Effector memory CD8-positive, alpha-beta T cell (primary cell): ENCODE measurements at regions not wholly inside any gene's neighbourhood (a gene's known extent, or its start where the extent isn't known, plus 50 kb on each side); places are given as distances from the start of the nearest gene placed in this dataset.

Experiments used
- ATAC-seq: fragments of 150-1000 bp; cut with Tn5 transposase; replicated peaks from 2 replicates; pipeline ENCODE4 v1.10.0; 2021; ENCODE audit warnings: mild to moderate bottlenecking, moderate library complexity
- DNase-seq, 3 experiments: peaks; one replicate each; pipeline ENCODE4 v3.0.0; 2021
- H3K27ac Mint-ChIP-seq, 2 donors: one replicate each; pipeline ENCODE4 v1.8.0; 2022; ENCODE audit warnings: mild to moderate bottlenecking in 2 of 2, mixed read lengths in 2 of 2, moderate library complexity in 2 of 2
- H3K27me3 Mint-ChIP-seq, 2 donors: one replicate each; pipeline ENCODE4 v1.8.0; 2022; ENCODE audit warnings: mixed read lengths in 2 of 2
- H3K36me3 Mint-ChIP-seq: one replicate; pipeline ENCODE4 v1.8.0; 2022; ENCODE audit warnings: mild to moderate bottlenecking, moderate library complexity, mixed read lengths; ENCODE audit not compliant: insufficient read depth
- H3K4me1 Mint-ChIP-seq, 2 donors: one replicate each; pipeline ENCODE4 v1.8.0; 2022; ENCODE audit warnings: low read depth in 2 of 2, mixed read lengths in 2 of 2
- H3K4me3 Mint-ChIP-seq, 2 donors: one replicate each; pipeline ENCODE4 v1.8.0; 2022; ENCODE audit warnings: mild to moderate bottlenecking in 2 of 2, mixed read lengths in 2 of 2, moderate library complexity in 2 of 2
- H3K9me3 Mint-ChIP-seq, 2 donors: one replicate each; pipeline ENCODE4 v1.8.0; 2022; ENCODE audit warnings: mixed read lengths in 2 of 2

DNA sequence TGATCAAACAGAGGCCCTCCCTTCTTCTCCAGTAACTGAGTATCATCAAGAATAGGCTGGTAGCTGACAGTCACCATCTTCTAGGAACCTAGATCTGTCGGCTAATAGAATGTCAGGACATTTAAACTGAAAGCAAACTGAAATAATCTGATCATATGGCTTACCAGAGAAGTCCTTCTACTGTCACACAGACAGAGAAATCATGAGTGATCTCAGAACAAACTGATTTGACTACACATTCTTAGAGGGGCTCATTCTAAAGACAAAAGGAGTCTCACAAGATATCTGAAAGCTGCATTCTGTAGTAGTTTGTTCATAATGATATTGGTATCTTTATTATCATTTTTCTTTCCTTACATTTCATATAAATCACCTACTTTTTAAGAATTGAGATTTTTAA, 130.9 kb upstream of the ADCY1 start:
- Mint-ChIP-seq H3K27me3 (peaks cover 29 to 33% of the 10 kb centered on the region in 2 donors), H3K4me3 (no peak overlapping the region), H3K4me1 (no peaks in the 10 kb centered on the region), H3K9me3 (no peaks in the 10 kb centered on the region), H3K27ac (no peak overlapping the region), H3K36me3 (no peaks in the 10 kb centered on the region)
- DNase-seq: no peak
- no peak for ATAC-seq

DNA sequence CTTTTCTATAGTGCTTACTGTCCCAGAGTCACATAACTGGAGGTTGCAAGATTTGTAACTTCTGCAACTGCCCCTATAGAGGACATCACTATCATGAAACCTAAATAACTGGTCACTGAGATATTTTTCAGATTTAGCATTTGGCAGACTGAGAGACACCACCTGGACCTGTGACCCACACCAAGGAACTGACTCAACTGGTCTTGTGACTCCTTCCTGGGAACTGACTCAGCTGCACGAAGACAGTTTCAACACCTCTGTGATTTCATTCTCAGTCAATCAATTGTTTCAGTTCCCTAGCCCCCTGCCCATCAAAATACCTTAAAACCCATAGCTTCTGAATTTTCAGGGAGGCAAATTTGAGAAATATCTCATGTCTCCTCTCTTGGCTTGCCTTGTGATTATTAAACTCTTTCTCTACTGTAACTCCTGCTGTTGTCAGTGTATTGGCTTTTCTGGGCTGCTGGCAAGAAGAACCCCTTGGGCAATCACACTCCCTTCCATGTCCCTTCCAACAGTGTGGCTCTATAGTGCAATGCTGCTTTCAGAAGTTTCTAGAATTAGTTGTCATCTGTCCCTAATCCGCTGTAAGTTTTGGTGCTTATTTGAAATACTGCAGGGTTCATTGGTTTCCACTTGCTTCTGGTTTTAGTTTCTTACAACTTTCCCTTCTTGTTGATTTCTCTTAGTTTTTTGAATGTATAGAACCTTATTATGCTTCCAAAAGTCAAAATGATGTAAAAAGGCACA, 127.8 kb upstream of the ADCY1 start:
- no peaks in the 10 kb centered on the region for H3K36me3 Mint-ChIP-seq
- H3K9me3 Mint-ChIP-seq: no peaks in the 10 kb centered on the region
- H3K4me1 Mint-ChIP-seq: no peaks in the 10 kb centered on the region
- H3K27ac Mint-ChIP-seq: no peak overlapping the region
- no peak for DNase-seq
- H3K27me3 Mint-ChIP-seq: peaks cover 9 to 18% of the 10 kb centered on the region in 2 donors
- no peak for ATAC-seq
- no peak overlapping the region for H3K4me3 Mint-ChIP-seq

DNA sequence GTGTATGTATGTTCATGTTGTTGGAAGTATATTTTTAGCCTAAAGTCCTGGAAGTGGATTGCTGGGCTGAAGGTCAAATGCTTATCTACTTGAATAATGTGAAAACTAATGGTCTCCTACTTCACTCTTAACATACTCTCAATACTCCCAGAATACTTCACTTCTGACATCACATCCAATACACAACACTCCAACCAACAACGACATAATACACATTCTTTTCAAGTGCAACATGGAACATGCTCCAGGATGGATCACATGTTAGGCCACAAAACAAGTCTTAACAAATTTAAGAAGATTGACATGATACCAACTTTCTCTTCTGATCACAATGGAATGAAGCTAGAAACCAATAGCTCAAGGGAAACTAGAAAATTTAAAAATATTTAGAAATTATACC, 126.9 kb upstream of the ADCY1 start:
- no peak overlapping the region for H3K27ac Mint-ChIP-seq
- H3K4me3 Mint-ChIP-seq: no peak overlapping the region
- no peak for ATAC-seq
- peaks cover 9 to 23% of the 10 kb centered on the region in 2 donors for H3K27me3 Mint-ChIP-seq
- DNase-seq: no peak
- H3K4me1 Mint-ChIP-seq: no peaks in the 10 kb centered on the region
- no peaks in the 10 kb centered on the region for H3K36me3 Mint-ChIP-seq
- H3K9me3 Mint-ChIP-seq: no peaks in the 10 kb centered on the region

DNA sequence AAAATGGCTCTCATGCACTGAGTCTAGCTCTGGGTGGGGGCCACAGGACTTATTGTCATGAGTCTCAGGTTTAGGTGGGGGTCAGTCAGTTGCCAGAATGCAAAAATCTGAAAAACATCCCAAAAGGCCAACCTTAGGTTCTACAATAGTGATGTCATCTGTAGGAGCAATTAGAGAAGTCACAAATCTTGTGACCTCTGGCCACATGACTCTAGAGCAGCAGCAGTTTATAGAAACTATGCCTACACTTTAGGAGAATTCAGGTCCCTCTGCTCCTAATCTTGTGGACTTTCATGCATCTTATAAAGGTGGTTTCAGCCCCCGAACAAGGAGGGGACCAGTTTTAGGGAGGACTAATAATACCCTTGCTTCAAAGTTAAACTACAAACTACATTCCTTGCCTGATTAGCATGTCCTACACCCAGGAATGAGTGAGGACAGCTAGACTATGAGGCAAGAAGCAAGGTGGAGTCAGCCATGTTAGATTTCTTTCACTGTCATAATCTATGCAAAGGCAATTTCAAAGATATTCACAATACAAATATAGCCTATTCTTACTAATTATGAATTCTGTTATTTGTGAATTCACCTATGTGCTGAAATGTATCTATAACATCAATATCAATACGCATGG, 123.5 kb upstream of the ADCY1 start:
- H3K4me1 Mint-ChIP-seq: no peaks in the 10 kb centered on the region
- peaks cover 29 to 37% of the 10 kb centered on the region in 2 donors for H3K27me3 Mint-ChIP-seq
- DNase-seq (no peak), ATAC-seq (no peak)
- H3K4me3 Mint-ChIP-seq: no peak overlapping the region
- no peak overlapping the region for H3K27ac Mint-ChIP-seq
- no peaks in the 10 kb centered on the region for H3K9me3 Mint-ChIP-seq
- no peaks in the 10 kb centered on the region for H3K36me3 Mint-ChIP-seq

DNA sequence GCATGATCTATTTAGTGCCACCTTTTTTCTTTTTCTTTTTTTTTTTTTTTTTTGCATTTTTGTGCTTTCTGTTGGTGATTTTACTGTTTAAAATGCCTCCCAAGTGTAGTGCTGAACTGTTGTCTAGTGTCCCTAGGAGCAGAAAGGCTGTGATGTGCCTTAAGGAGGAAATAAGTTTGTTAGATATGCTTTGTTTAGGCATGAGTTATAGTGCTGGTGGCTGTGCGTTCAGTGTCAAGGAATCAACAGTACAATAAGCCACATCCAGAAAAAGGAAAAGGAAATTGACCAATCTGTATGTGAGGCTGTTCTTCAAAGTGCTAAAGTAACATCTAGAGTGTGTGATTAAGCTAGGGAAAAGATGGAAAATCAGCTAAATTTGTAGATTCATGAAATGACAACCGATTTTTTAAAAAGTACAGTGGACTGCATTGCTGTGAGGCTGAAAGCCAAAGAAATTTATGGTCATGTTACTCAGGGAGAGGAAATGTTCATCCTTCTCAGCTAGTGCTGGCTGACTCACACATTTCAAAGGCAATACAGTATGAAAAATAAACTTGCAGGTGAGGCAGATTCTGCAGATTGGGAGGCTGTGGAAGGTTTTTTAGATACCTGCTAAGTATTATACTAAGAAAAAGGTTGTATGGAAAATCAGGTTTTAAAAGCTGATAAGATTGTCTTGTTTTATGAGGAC, 122.7 kb upstream of the ADCY1 start:
- Mint-ChIP-seq H3K9me3 (no peaks in the 10 kb centered on the region), H3K27me3 (peaks cover 26 to 42% of the 10 kb centered on the region in 2 donors), H3K4me3 (no peak overlapping the region), H3K4me1 (no peaks in the 10 kb centered on the region), H3K27ac (no peak overlapping the region), H3K36me3 (no peaks in the 10 kb centered on the region)
- no peak for DNase-seq
- ATAC-seq: no peak

DNA sequence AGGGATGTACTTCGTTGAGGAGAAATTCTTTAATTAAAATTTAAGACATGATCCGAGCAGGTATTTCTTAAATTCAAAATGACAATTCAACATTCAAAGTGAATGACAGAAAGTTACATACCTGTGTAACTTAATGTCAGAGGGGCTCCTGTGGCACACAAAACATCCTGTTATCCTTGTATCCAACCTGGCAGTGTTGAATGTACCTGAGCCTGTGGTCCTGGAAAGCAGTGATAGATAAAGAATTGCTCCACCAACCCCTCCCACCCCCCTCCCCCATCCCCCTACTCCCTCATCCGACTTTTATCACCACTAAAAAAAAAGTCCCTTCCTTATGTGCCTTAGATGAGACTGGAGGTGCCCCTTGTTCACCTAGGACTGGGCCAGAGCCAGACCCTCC, 119.4 kb upstream of the ADCY1 start:
- Mint-ChIP-seq H3K36me3 (peaks cover 4% of the 10 kb centered on the region), H3K27ac (no peak overlapping the region), H3K9me3 (no peaks in the 10 kb centered on the region), H3K27me3 (peaks cover 12 to 59% of the 10 kb centered on the region in 2 donors), H3K4me3 (no peak overlapping the region), H3K4me1 (no peaks in the 10 kb centered on the region)
- DNase-seq (no peak), ATAC-seq (no peak)

DNA sequence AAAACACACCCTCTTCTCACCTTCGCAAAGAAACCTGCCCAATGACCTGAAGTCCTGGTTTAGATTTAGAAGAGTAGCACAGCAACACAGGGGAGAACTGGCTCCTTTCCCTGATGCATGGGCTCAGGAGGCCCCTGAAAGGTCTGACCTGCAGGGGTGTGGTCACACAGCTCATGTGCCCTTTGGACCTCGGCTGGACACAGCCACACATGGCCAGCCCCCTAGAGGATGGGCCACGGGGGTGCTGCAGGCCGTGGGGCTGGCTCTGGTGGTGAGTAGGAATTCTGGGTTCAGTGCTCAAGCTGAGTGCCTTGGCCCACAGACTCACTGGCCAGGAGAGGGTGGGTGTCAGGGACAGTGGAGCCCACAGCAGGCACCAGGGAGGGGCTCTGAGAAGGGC, 118.5 kb upstream of the ADCY1 start:
- Mint-ChIP-seq H3K4me1 (no peaks in the 10 kb centered on the region), H3K36me3 (peaks cover 4% of the 10 kb centered on the region), H3K27ac (no peak overlapping the region), H3K9me3 (no peaks in the 10 kb centered on the region), H3K27me3 (peaks cover 12 to 60% of the 10 kb centered on the region in 2 donors), H3K4me3 (no peak overlapping the region)
- no peak for DNase-seq
- no peak for ATAC-seq

DNA sequence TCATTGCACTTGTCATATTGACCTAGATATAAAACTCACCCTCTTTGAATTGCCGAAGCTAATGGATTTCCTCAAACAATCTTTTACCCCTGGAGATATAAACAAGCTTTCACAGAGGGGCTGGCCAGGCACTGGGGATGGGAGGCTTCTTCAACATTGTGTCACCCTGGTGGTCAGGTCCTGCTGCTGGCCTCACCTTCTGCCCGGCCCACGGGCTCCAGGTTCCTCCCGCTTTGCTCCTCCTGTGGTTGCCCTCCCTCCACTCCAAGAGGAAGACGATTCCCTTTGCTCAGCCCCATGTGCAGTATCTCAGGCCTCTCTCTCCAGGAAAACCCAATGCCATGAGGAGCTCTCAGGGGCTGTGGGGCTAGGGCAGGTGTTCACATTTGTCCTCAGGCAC, 118.1 kb upstream of the ADCY1 start:
- ATAC-seq (no peak), DNase-seq (no peak)

DNA sequence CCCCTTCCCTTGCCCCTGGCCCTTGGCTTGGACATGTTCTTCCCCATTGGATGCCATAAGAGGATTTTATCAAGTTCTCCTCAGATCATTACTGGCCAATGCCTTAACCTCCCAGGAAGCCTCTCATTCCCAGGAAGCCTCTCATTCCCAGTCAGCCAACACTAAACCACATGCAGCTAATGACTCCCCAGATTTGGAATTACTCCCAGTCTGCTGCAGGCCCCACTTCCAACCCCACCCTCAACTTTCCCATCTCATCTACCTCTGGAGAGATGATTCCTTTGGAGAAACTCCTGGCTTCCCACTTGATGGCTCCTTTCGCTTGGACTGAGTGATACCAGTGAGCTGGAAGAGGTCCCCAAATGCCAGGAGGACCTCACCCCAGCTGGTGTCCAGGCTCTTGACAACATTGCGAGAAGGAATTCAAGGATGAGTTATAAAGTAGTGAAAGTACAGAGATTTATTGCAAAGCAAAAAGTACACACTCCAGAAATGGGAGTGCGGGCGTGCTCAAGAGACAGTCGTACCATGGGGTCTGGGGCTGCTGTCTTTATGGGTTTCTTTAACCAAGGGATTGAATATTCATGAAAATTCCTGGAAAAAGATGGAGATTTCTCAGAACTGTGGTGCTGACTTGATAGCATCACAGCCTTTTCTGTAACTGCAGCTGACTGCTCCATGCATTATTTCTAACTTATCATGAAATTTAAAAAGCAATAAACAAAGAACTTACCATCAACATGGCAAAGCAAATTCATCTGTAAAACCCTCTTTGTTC, 117.2 kb upstream of the ADCY1 start:
- no peaks in the 10 kb centered on the region for H3K9me3 Mint-ChIP-seq
- H3K4me3 Mint-ChIP-seq: no peak overlapping the region

More for the DNA sequence above, 118.1 kb upstream of the ADCY1 start:
- H3K9me3 Mint-ChIP-seq: no peaks in the 10 kb centered on the region
- H3K27me3 Mint-ChIP-seq: peaks cover 12 to 60% of the 10 kb centered on the region in 2 donors
- peaks cover 4% of the 10 kb centered on the region for H3K36me3 Mint-ChIP-seq
- no peak overlapping the region for H3K4me3 Mint-ChIP-seq
- no peaks in the 10 kb centered on the region for H3K4me1 Mint-ChIP-seq
- H3K27ac Mint-ChIP-seq: no peak overlapping the region

DNA sequence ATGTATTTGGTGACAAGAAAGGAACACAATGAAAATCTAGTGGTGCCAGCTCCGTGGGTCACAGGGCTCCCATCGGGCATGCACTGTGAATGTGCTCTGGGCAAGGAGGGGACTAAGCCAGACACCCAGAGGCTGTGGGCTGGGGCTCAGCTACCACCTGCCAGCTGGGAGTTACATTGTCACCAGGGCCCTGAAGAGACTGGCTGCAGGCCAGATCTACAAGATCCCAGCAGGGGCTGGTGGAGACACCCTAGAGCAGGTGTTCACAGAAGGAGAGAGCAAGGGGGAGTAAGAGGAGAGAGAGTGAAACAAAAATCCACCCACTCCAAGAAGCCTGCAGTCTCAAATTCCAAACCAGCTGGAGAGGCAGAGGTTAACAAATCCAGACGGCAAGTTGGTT, 116.6 kb upstream of the ADCY1 start:
- Mint-ChIP-seq H3K4me3 (no peak overlapping the region), H3K36me3 (peaks cover 4% of the 10 kb centered on the region), H3K27me3 (peaks cover 5 to 60% of the 10 kb centered on the region in 2 donors), H3K9me3 (no peaks in the 10 kb centered on the region), H3K27ac (no peak overlapping the region), H3K4me1 (no peaks in the 10 kb centered on the region)
- DNase-seq: no peak
- ATAC-seq: no peak

More for the DNA sequence above, 117.2 kb upstream of the ADCY1 start:
- H3K27ac Mint-ChIP-seq: no peak overlapping the region
- peaks cover 4% of the 10 kb centered on the region for H3K36me3 Mint-ChIP-seq
- DNase-seq: no peak
- H3K4me1 Mint-ChIP-seq: no peaks in the 10 kb centered on the region
- ATAC-seq: no peak
- peaks cover 10 to 60% of the 10 kb centered on the region in 2 donors for H3K27me3 Mint-ChIP-seq

DNA sequence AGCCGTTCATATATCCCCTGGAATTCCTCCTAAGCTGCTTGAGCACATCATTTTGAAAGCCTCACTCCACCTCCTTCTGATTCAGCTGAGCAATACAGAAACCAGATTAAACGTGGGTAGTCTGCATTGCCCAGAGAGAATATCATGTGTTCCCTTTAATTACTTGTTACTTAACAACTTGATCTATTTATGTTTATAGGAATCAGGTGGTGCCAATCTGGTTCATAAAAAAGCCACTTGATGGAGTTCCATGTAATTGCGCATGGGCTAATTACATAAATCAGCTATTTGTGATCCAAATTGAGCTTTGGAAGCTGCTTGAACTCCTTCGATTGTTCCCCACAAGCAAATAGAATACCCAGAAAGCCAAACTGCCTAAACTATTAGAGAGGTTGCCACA, 114.7 kb upstream of the ADCY1 start:
- DNase-seq: no peak
- Mint-ChIP-seq H3K36me3 (peaks cover 4% of the 10 kb centered on the region), H3K27ac (no peak overlapping the region), H3K27me3 (peaks cover 0 to 44% of the 10 kb centered on the region in 2 donors), H3K4me1 (no peaks in the 10 kb centered on the region), H3K4me3 (no peak overlapping the region), H3K9me3 (no peaks in the 10 kb centered on the region)
- no peak for ATAC-seq

DNA sequence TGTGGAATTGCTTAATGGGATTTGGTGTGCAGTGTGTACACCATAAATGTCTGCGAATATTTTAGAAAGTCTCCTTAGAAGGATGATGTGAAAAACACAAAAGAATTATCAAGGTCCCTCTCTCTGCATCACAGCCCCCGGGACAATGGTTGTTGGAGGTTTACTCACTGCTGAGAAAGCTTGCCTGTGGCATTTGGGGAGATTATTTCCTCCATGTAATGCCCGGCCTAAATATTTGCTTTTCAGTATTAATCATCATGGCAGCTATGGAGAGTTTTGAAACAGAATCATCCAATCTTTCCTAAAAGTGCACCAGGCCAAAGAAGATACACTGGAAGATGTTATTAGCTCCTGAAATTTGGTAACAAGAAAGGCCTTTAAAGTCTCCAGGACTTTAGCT, 113.8 kb upstream of the ADCY1 start:
- H3K9me3 Mint-ChIP-seq: no peaks in the 10 kb centered on the region
- DNase-seq: no peak
- peaks cover 4% of the 10 kb centered on the region for H3K36me3 Mint-ChIP-seq
- no peaks in the 10 kb centered on the region for H3K4me1 Mint-ChIP-seq
- no peak overlapping the region for H3K4me3 Mint-ChIP-seq
- ATAC-seq: no peak
- H3K27ac Mint-ChIP-seq: no peak overlapping the region
- H3K27me3 Mint-ChIP-seq: peaks cover 0 to 36% of the 10 kb centered on the region in 2 donors

DNA sequence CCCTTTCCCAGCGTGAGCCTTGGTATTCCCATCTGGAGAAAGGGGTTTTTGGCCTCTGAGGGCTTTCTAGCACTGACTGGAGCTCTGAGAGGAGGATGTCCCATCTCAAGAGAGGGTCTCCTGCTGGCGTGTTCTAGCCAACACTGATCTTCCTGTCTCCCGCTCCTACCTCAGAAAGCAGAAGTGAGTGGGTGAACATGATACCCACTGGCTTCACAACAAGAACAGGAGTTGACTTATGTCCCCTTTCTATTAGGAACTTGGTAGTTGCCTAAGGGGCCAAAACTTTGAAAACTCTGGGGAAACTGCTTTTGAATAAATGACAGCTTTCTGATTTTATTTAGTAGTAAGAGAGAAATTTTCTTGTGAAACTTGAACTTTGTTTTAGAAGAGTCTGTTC, 113.1 kb upstream of the ADCY1 start:
- no peak for DNase-seq
- Mint-ChIP-seq H3K4me3 (no peak overlapping the region), H3K27me3 (peaks cover 0 to 36% of the 10 kb centered on the region in 2 donors), H3K36me3 (peaks cover 4% of the 10 kb centered on the region), H3K9me3 (no peaks in the 10 kb centered on the region), H3K27ac (no peak overlapping the region), H3K4me1 (no peaks in the 10 kb centered on the region)
- ATAC-seq: no peak
